ENCODE measurements at regions not wholly inside any gene's neighbourhood (a gene's known extent, or its start where the extent isn't known, plus 50 kb on each side); places are given as distances from the start of the nearest gene placed in this dataset.

DNA sequence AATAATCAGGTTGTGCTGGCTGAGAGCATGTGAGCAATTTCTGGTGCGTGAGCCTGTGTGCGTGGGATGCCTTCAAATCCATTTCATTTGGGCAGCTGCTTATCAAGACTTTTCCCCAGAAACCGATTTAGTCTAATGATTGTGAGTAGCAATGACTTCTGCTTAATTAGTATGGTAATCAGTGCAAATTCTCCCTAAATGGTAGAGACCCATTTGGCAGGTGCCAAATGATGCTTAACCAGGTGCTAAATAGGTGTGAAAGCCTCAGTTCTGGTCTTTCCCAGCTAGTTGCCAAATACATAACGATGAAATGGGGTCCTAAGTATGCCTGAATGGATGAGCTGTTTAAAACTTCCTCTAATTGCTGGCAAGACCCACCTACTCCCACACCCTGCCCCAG is 248.4 kb upstream of the CCDC196 start:
- TF ChIP-seq POLR2A (IDR thresholded peaks at IDR 0.05): no peak
- TF ChIP-seq, protein P1, sequence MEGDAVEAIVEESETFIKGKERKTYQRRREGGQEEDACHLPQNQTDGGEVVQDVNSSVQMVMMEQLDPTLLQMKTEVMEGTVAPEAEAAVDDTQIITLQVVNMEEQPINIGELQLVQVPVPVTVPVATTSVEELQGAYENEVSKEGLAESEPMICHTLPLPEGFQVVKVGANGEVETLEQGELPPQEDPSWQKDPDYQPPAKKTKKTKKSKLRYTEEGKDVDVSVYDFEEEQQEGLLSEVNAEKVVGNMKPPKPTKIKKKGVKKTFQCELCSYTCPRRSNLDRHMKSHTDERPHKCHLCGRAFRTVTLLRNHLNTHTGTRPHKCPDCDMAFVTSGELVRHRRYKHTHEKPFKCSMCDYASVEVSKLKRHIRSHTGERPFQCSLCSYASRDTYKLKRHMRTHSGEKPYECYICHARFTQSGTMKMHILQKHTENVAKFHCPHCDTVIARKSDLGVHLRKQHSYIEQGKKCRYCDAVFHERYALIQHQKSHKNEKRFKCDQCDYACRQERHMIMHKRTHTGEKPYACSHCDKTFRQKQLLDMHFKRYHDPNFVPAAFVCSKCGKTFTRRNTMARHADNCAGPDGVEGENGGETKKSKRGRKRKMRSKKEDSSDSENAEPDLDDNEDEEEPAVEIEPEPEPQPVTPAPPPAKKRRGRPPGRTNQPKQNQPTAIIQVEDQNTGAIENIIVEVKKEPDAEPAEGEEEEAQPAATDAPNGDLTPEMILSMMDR (IDR thresholded peaks at IDR 0.05): no peak

Measured in body of pancreas (tissue), 4 donors.